Small intestine (tissue), 7 donors: ENCODE measurements at regions not wholly inside any gene's neighbourhood (a gene's known extent, or its start where the extent isn't known, plus 50 kb on each side); places are given as distances from the start of the nearest gene placed in this dataset.

Experiments
- DNase-seq, 2 donors: peaks; one replicate each; pipeline versions ENCODE4 v3.0.0 to v3.0.0-alpha.2; 2013
- FAIRE-seq: peaks from 2 replicates; lab custom pipeline; 2012; peaks lifted over from hg19 to GRCh38; lab: Jason Lieb, UNC
- H3K27ac ChIP-seq, 3 donors: one replicate each; pipeline ENCODE4 v1.5.1; 2013; ENCODE audit warnings: low read length in 2 of 3, mild to moderate bottlenecking in 2 of 3, control low read depth in 1 of 3, inconsistent platforms in 1 of 3, low read depth in 1 of 3, moderate library complexity in 1 of 3
- H3K27me3 ChIP-seq, 3 donors: one replicate each; pipeline ENCODE4 v1.6.1; 2013; ENCODE audit warnings: low read length in 3 of 3, inconsistent platforms in 1 of 3; ENCODE audit not compliant: control insufficient read depth in 3 of 3, insufficient read depth in 3 of 3
- H3K36me3 ChIP-seq, 3 donors: one replicate each; pipeline ENCODE4 v1.6.1; 2013; ENCODE audit warnings: low read length in 3 of 3, inconsistent platforms in 1 of 3, low read depth in 1 of 3, mild to moderate bottlenecking in 1 of 3, moderate library complexity in 1 of 3; ENCODE audit not compliant: control insufficient read depth in 3 of 3, insufficient read depth in 2 of 3
- H3K4me1 ChIP-seq, 3 donors: one replicate each; pipeline ENCODE4 v1.6.1; 2013; ENCODE audit warnings: low read length in 2 of 3, inconsistent platforms in 1 of 3, low read depth in 1 of 3, mild to moderate bottlenecking in 1 of 3, moderate library complexity in 1 of 3; ENCODE audit not compliant: control insufficient read depth in 3 of 3, insufficient read depth in 2 of 3
- H3K4me3 ChIP-seq, 3 donors: one replicate each; pipeline ENCODE4 v1.5.1; 2013; ENCODE audit warnings: low read length in 3 of 3, control low read depth in 1 of 3, inconsistent platforms in 1 of 3, low read depth in 1 of 3, mild to moderate bottlenecking in 1 of 3, moderate library complexity in 1 of 3
- H3K9me3 ChIP-seq, 2 donors: one replicate each; pipeline ENCODE4 v1.6.1; 2013; ENCODE audit warnings: low read depth in 1 of 2, low read length in 1 of 2; ENCODE audit not compliant: control insufficient read depth in 2 of 2, insufficient read depth in 1 of 2
- WGBS, 3 donors: extraction: QIAGEN DNeasy Blood & Tissue Kit; methylation state at CpG; one replicate each; pipeline ENCODE4 v1.1.7; 2013; 5-methylcytosine and 5-hydroxymethylcytosine counted together
- donor health status: healthy with polysubstance abuse.
- donor health status: control.
- donor health status: control.
- donor health status: Bipolar disorder and iron deficiency.
- donor health status: healthy.

DNA sequence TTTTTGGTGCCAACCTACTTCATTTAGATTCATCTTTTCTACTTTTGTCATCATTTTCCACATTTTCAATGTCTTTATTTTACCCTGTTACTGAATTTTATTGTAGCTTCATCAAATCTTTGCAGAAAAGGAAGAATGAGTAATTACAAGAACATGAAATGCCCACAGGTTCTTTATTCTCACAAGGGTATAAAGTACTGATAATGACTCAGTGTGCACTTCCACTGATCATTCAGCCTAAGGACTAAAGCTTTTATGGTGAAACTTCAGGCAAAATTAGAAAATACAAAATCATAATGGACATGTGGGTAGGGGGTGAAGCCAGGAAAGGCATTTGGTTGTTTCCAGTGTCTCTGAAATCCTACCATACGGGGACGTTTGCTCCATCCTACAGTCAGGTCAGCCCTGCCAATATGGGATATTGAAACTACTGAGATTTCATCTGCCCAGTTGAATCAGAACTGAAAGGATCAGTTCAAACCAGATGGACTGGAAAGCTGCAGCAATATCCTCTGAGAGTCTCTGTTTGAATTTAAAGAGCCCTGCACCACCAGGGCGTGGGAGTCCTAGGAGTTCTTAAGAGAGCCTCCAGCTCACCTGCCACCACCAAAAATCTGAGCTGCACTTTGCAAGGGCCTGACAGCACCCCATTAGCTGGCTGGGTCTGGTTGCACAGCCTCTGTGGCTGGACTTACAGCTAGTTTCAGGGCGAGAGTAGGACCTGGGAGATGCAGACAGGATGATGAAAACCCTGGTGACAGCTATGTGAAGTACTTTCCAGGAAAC lies 390.4 kb downstream of the CMPK2 start:
- H3K36me3 ChIP-seq, result no peaks in the 10 kb centered on the region
- DNase-seq, result no peak
- no peak overlapping the region for H3K27ac ChIP-seq
- peaks cover 0 to 2% of the 10 kb centered on the region in 2 donors for H3K9me3 ChIP-seq
- no peak for FAIRE-seq
- H3K4me3 ChIP-seq, result no peak overlapping the region
- H3K27me3 ChIP-seq, result peaks cover 0 to 5% (median 0%) of the 10 kb centered on the region in 3 donors
- WGBS, 3 donors, result 69 to 82% (median 79%) methylated on average over 4 of the region's 4 CpGs
- H3K4me1 ChIP-seq, result no peaks in the 10 kb centered on the region

GRCh38 chr2:6480514-6480913 lies 385.2 kb downstream of the CMPK2 start:
- Histone ChIP-seq H3K27ac (no peak overlapping the region), H3K27me3 (no peaks in the 10 kb centered on the region), H3K4me3 (no peak overlapping the region), H3K36me3 (no peaks in the 10 kb centered on the region), H3K4me1 (no peaks in the 10 kb centered on the region), H3K9me3 (peaks cover 0 to 2% of the 10 kb centered on the region in 2 donors)
- FAIRE-seq, result no peak
- no peak for DNase-seq
- WGBS, 3 donors, result 94 to 99% (median 95%) methylated on average over 4 of the region's 4 CpGs

- Histone ChIP-seq H3K27me3 (no peaks in the 10 kb centered on the region), H3K9me3 (peaks cover 0 to 2% of the 10 kb centered on the region in 2 donors), H3K36me3 (no peaks in the 10 kb centered on the region), H3K4me3 (no peak overlapping the region), H3K4me1 (no peaks in the 10 kb centered on the region), H3K27ac (no peak overlapping the region)
- DNase-seq, result peak in 1 of 2 donors; percentile 5
- no peak for FAIRE-seq
- 21 to 48% (median 36%) methylated on average over 4 of the region's 4 CpGs for WGBS, 3 donors
Observed at GRCh38 chr2:6482256-6482655, 383.5 kb downstream of the CMPK2 start.

- Histone ChIP-seq H3K27me3 (no peaks in the 10 kb centered on the region), H3K4me1 (no peaks in the 10 kb centered on the region), H3K4me3 (no peak overlapping the region), H3K9me3 (peaks cover 0 to 2% of the 10 kb centered on the region in 2 donors), H3K27ac (peak overlapping the region in 1 of 3 donors; percentile 38), H3K36me3 (no peaks in the 10 kb centered on the region)
- WGBS, 3 donors, result 10 to 56% (median 23%) methylated on average over 4 of the region's 4 CpGs
- no peak for FAIRE-seq
- DNase-seq, result peak; percentile 53 to 82
Observed at GRCh38 chr2:6487765-6488164, 377.9 kb downstream of the CMPK2 start.

DNA sequence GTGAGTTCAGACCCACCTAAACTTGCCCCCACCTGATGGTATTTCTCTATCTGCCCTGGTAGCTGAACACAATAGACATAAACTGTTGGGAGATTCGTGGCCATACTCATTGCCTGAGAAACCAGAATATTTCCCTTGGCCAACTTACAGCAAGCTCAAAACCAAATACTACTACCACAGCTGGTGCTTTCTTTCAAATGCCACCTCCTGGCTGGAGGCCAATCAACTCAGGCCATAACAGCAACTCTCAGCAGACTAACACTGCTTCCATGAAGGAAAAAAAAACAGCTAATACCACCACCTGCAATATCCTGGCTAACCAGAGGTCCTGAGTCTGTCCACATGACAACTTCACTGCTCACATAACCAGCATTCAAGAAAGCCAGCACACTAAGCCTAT lies 373.1 kb downstream of the CMPK2 start:
- DNase-seq, result no peak
- 20 to 64% (median 39%) methylated on average over 1 of the region's 1 CpG for WGBS, 3 donors
- peaks cover 0 to 4% of the 10 kb centered on the region in 2 donors for H3K9me3 ChIP-seq
- H3K36me3 ChIP-seq, result no peaks in the 10 kb centered on the region
- no peaks in the 10 kb centered on the region for H3K27me3 ChIP-seq
- H3K4me3 ChIP-seq, result no peak overlapping the region
- H3K4me1 ChIP-seq, result no peaks in the 10 kb centered on the region
- H3K27ac ChIP-seq, result no peak overlapping the region
- no peak for FAIRE-seq

- H3K9me3 ChIP-seq, result peaks cover 0 to 4% of the 10 kb centered on the region in 2 donors
- no peak for FAIRE-seq
- no peaks in the 10 kb centered on the region for H3K4me1 ChIP-seq
- H3K27me3 ChIP-seq, result no peaks in the 10 kb centered on the region
- 71 to 90% (median 74%) methylated on average over 4 of the region's 4 CpGs for WGBS, 3 donors
- H3K36me3 ChIP-seq, result no peaks in the 10 kb centered on the region
- no peak overlapping the region for H3K4me3 ChIP-seq
- DNase-seq, result no peak
- no peak overlapping the region for H3K27ac ChIP-seq
Observed at GRCh38 chr2:6493266-6493665, 372.4 kb downstream of the CMPK2 start.

- peaks cover 0 to 4% of the 10 kb centered on the region in 2 donors for H3K9me3 ChIP-seq
- no peaks in the 10 kb centered on the region for H3K4me1 ChIP-seq
- H3K27ac ChIP-seq, result no peak overlapping the region
- WGBS, 3 donors, result 59 to 89% (median 81%) methylated on average over 1 of the region's 1 CpG
- DNase-seq, result no peak
- H3K36me3 ChIP-seq, result no peaks in the 10 kb centered on the region
- no peaks in the 10 kb centered on the region for H3K27me3 ChIP-seq
- H3K4me3 ChIP-seq, result no peak overlapping the region
- FAIRE-seq, result no peak
Observed at GRCh38 chr2:6493669-6494068, 372.0 kb downstream of the CMPK2 start.

DNA sequence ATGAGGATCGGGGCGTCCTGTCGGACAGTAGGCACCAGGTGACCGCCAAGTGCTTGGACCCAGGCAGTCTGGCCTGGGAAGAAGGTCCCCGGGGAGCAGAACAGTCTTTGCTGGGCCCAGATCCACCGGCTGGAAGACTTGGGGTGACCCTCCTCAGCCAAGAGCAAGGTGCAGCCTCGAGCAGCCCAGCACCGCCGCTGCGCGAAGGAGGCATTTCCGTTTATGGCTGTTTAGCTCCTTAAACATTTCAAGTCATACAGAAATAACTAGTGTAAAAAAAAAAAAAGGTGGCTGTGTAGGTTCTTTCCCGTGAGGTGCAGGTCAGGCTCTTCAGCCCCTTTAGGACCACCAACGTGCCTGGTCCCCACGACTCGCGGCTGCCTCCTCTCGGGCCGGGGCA lies 370.2 kb downstream of the CMPK2 start:
- Histone ChIP-seq H3K4me3 (no peak overlapping the region), H3K4me1 (no peaks in the 10 kb centered on the region), H3K27ac (no peak overlapping the region), H3K9me3 (peaks cover 0 to 4% of the 10 kb centered on the region in 2 donors), H3K27me3 (no peaks in the 10 kb centered on the region), H3K36me3 (no peaks in the 10 kb centered on the region)
- 94% methylated on average over 19 of the region's 19 CpGs for WGBS, 3 donors
- no peak for FAIRE-seq
- DNase-seq, result no peak
